ENCODE measurements at regions not wholly inside any gene's neighbourhood (a gene's known extent, or its start where the extent isn't known, plus 50 kb on each side); places are given as distances from the start of the nearest gene placed in this dataset.
"Not testable (repeated sequence)": the region's sequence is repeated elsewhere in the genome, so short reads cannot be mapped to it uniquely, and the experiment has no call there.

- DNase-seq (ENCODE audit: low read depth), result no peak
- H3K4me3 ChIP-seq (ENCODE audit: control insufficient read depth, low read depth, low read length), result no peak overlapping the region
- TF ChIP-seq CTCF (IDR thresholded peaks at IDR 0.05; ENCODE audit: control insufficient read depth, insufficient read depth, low read depth, low read length, missing control alignments), result no peak
Measured at GRCh38 chr2:95702471-95702870, 110.7 kb downstream of the TRIM43 start.

DNA sequence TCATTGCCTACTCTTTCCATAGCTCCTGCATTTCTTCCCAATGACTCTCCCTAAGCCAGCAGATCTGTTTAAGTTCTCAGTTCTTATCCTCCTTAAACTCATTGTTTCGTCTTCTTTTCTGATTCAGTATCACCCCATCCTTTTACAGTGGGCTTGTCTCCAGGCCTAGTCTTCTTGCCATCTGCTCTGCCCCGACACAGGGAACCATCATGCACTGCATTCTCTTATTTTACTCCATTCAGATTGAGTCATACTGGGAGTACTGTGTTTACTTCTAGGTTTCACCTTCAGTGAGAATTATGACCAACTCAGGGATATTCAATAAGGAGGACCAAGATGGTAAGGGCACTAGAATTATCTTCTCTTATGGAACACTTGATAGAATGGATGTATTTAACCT, 115.4 kb downstream of the TRIM43 start:
- H3K4me3 ChIP-seq (ENCODE audit: control insufficient read depth, low read depth, low read length); DNase-seq (ENCODE audit: low read depth): not testable (repeated sequence)

DNA sequence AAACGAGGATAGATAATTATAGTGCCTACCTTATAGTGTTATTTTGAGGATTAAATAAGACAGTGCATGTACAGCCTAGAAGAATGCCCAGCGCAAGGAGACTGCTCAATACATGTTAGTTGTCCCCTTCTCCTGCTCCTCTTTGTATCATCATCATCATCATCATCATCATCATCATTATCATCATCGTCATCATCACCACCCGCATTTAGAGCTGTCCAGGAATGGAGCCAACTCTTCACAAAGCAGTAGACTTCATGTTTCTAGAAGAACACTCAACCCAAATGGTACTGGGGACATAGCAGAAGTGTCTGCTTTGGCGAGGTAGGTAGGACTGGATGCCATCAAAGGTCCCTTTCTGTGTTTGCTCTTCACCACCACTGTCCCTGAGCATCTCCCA, 116.0 kb downstream of the TRIM43 start:
- no peak overlapping the region for H3K4me3 ChIP-seq (ENCODE audit: control insufficient read depth, low read depth, low read length)
- DNase-seq (ENCODE audit: low read depth), result no peak
- no peak for TF ChIP-seq CTCF (IDR thresholded peaks at IDR 0.05; ENCODE audit: control insufficient read depth, insufficient read depth, low read depth, low read length, missing control alignments)

DNA sequence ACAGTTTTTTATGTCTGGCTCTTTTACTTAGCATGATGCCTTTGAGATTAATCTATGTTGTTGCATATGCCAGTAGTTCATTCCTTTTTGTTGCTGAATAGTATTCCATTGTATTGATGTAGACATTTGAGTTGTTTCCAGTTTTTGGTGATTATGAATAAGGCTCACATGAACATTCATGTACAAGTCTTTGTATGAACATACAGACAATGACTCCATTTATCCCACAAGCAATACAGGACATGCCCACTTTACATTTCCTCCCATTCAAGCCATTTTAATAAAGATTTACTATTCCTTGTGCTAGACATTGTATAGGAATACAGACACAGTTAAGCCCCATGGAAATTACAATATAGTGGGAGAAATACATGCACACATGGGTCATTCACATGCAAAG, 118.0 kb downstream of the TRIM43 start:
- no peak for TF ChIP-seq CTCF (IDR thresholded peaks at IDR 0.05; ENCODE audit: control insufficient read depth, insufficient read depth, low read depth, low read length, missing control alignments)
- DNase-seq (ENCODE audit: low read depth), result no peak
- no peak overlapping the region for H3K4me3 ChIP-seq (ENCODE audit: control insufficient read depth, low read depth, low read length)

DNA sequence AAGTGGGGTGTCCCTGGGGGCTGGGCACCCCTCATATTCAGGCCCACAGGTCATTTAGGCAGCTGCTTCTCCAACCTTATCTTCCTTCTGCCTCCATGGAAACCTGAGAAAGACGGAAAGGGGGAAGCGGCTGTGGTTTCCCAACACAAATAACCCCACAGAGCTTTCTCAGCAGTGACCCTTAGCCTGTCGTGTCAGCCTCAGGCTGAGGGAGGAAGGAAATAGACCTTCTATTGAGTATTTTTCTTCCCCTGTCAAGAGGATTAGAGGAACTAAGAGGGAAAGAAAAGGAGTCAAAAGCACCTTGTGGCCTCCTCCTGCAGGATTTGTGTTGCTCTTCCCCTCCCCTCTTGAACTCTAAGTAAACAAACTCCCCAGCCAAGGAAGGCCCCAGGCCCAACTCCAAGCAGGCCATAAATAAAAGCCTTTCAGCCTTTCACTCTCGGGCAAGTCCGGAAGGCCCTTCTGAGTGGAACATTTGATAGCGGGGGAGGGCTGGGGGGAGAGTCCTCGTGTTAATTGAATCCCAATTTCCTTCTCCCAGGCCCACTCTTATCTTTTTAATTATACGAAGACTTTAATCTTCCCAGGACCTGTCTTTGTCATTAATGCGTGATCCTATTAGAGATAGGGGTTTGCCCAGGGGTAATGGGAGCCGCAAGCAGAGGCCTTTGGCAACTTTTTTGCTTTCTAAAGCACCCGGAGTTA, 121.8 kb downstream of the TRIM43 start:
- not testable (repeated sequence) for DNase-seq (ENCODE audit: low read depth); H3K4me3 ChIP-seq (ENCODE audit: control insufficient read depth, low read depth, low read length)

DNA sequence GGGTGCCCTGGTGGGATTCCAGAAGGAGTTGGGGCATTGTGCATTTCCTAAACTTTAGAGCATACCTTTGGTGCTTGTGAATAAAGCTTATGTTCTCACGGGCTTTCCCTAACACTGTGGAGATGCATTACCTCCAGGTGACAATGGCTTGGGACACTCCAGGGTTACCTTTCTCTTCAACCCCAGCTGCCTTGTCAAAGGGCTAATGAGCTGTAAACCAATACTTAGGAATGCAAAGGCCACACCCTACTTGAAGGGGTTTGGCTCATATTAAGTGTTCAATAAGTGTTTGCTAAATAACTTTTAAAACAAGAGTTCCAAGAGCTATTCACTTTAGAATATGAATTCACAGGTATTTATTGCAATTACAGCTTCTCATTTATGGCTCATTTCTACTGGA, 122.6 kb downstream of the TRIM43 start:
- not testable (repeated sequence) for DNase-seq (ENCODE audit: low read depth); H3K4me3 ChIP-seq (ENCODE audit: control insufficient read depth, low read depth, low read length)

GRCh38 chr2:95719473-95720060, 127.8 kb downstream of the TRIM43 start:
- H3K4me3 ChIP-seq (ENCODE audit: control insufficient read depth, low read depth, low read length), result no peak overlapping the region
- TF ChIP-seq CTCF (IDR thresholded peaks at IDR 0.05; ENCODE audit: control insufficient read depth, insufficient read depth, low read depth, low read length, missing control alignments), result no peak
- no peak for DNase-seq (ENCODE audit: low read depth)

- DNase-seq (ENCODE audit: low read depth), result no peak
- TF ChIP-seq CTCF (IDR thresholded peaks at IDR 0.05; ENCODE audit: control insufficient read depth, insufficient read depth, low read depth, low read length, missing control alignments), result no peak
- H3K4me3 ChIP-seq (ENCODE audit: control insufficient read depth, low read depth, low read length), result no peak overlapping the region
Measured at GRCh38 chr2:95721726-95722125, 129.9 kb downstream of the TRIM43 start.

Data from AG09309 (cell line).